GM18868 (cell line): ENCODE measurements at regions not wholly inside any gene's neighbourhood (a gene's known extent, or its start where the extent isn't known, plus 50 kb on each side); places are given as distances from the start of the nearest gene placed in this dataset.

ENCODE experiments used
- ATAC-seq: cut with Tn5 transposase; IDR thresholded peaks from one replicate; pipeline ENCODE4 v1.9.1; 2021; ENCODE audit warnings: mild to moderate bottlenecking, moderate library complexity; ENCODE audit not compliant: unreplicated experiment

- ATAC-seq, result no peak
These were observed 155.0 kb downstream of the SETD4 start for GRCh38 chr21:35905096-35905962.

- ATAC-seq, result no peak
These were observed 159.8 kb downstream of the SETD4 start for GRCh38 chr21:35900539-35900938.

DNA sequence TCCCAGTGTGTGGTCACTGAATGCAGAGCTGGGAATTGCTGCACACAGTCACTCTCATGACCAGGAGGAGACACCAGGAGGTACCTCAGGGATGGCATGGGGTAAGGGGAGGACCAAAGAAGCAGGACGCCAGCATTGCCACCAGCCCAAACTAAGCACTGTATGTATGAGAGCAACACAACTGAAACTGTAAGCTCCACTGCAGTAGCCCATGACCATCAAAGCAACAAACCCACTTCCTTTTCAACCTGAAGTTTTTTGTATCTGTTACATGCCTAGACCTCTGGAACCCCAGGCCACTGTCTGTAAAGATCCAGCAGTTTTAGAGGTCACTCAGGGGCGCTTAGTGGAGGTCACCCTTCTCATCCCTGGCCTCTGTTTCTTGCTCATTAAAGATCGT, 164.3 kb downstream of the SETD4 start:
- peak; percentile 58 for ATAC-seq

GRCh38 chr21:35895598-35895997, 164.7 kb downstream of the SETD4 start:
- no peak for ATAC-seq

DNA sequence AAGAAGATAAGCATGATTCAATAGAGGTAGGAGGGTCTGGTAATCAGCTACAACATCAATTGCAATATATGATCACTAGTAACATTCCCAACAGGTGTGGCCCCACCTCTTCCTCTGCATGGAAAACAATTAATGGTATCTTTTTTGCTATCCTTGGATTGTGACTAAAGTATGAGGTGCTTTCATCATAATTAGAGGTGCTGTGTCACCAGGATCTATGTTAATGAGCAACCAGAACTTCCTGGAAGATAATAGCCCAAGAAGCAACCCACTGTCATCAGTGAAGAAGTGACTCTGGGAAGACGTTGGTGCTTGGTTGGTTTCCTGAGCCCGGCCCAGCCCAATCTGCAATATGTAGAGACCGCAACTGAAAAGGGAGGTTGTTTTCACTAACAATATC, 167.2 kb downstream of the SETD4 start:
- no peak for ATAC-seq

DNA sequence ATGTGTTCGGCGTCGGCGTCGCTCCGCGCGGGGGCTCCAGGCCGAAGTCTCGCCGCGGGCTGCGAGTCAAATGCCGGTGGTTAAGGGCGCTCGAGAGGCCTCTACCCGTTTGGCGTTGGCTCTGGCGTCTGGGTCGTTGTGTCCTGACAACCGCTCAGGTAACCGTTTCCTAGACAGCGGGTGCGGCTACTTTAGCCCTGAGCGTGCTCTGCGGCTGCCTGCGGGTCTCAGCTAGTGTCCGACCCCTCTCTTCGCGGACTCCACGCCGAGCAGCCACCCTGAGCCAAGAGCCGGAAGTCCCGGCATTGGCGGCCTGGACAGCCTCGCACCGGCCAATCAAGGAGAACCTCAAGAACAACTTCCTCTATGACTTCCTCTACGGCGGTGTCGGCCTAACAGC, 173.4 kb downstream of the SETD4 start:
- ATAC-seq, result no peak

GRCh38 chr21:35885942-35886541, 174.3 kb downstream of the SETD4 start:
- no peak for ATAC-seq

- ATAC-seq, result no peak
These were observed 177.5 kb downstream of the SETD4 start for GRCh38 chr21:35882791-35883240.

- ATAC-seq, result no peak
These were observed 186.9 kb downstream of the SETD4 start for GRCh38 chr21:35873441-35873840.

GRCh38 chr21:35871906-35872305, 188.4 kb downstream of the SETD4 start:
- ATAC-seq, result no peak

DNA sequence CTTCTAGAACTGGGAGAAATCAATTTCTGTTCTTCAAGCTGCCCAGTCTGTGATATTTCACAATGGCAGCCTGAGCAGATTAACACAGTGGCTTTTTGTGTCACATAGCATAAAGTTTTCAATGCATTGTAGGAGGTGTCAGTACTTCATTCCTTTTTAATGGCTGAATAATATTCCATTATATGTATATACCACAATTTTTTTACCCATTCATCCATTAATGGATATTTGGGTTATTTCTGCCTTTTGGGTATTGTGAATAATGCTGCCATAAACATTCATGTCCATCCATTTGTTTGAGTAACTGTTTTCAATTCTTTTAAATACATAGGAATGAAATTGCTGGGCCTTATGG, 191.5 kb downstream of the SETD4 start:
- no peak for ATAC-seq

GRCh38 chr21:35868005-35868868, 192.1 kb downstream of the SETD4 start:
- no peak for ATAC-seq

GRCh38 chr21:35864039-35864438, 196.3 kb downstream of the SETD4 start:
- no peak for ATAC-seq

DNA sequence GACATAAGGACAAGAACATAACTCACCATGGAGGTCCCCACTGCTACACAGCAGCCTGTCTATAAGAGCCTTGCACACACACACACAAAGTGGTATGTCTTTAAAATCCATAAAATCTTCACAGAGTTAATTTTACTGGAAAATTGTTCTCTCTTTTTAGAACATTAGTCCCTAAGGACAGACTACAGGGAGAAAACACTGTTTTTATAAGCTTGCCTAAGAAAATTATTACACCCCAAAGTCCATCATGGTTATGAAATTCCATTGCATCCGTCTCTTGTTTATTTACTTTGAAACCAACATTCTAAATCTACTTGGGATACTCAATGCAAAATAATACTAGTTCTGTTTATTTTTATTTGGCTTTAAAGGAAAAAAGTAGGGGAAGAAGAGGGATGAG, 197.4 kb downstream of the SETD4 start:
- ATAC-seq, result no peak

DNA sequence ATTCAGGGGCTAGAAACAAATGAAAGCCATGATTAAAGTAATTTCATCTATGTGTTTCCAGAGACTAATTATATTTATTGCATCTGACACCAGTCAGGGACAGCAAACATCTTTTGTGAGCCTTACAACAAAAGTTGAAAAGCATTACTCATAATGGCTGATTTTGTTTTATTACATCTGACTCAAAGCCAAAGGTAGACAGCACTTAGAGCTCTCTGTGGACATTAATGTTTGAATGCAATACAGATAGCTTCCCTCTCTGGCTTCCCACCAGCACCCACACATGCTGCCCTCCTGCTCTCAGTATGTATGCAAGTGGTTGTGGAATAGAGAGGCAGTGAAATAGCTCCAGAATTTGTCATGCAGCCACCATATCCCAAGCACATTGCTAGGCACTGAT, 198.7 kb downstream of the SETD4 start:
- no peak for ATAC-seq

DNA sequence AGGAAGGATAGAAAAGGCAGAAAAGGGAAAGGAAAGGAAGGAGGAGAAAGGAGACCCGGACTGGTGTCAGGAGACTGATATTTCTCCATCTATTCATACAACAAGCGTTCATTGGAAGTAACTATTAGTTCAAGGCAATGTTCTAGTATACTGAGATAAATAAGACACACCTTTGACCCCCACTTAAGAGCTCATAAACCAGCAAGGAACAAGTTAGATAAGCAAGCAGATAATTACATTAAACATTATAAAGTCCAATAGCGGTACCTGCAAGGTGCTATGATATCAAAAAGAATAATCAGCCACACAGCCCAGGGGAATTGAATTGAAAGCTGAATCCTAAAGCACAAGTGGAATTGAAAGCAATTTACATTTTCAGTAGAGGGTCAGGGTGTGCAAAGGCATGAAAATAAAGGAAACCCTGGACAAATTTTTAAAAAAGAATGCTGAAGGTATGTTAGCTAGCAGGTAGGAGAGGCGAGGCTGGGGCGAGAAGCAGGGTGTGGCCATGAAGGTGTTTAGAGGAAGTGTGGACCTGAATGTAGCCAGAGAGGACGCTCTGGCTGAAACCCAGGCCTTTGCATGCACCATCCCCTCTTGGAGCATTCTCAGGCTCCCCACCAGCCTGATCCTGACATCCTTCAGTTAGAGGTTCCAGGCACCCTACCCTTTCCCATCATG, 200.0 kb downstream of the SETD4 start:
- ATAC-seq, result no peak

DNA sequence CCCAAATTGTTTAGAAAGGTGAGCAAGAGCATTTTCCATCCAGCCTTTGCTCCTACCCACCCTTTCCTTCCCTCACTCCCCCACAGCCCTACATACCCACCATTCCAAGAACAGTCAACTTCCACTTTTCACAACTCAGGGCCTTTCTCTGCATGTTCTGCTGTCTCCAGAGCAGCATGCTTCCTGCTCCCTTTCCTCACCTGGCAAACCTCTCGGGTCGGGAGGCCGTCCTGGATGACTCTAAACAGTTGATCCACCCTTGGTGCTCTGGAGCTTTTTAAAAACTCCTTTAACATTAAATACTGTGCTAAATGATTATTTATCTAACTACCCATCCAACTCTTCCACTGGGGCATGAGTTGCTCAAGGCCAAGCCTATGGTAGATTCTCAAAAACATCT, 200.6 kb downstream of the SETD4 start:
- ATAC-seq, result no peak

DNA sequence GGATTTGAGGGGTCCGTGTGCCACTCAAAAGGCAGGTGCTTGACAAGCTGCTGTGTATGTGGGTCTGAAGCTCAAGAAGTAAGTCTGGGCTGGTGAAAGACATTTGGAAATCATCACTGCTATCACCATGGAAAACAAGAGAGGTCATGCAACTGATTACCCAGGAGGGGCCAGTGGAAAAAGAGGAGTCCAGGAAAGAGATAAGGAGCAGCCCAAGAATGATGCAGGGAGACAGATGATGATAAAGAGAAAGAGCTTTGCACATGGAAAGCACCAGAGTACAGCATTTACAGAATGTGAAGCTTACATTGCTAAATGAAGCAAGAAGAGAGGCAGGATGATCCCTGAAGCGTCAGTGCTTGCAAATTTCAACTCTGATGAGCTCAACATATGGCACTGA, 203.2 kb downstream of the SETD4 start:
- no peak for ATAC-seq

DNA sequence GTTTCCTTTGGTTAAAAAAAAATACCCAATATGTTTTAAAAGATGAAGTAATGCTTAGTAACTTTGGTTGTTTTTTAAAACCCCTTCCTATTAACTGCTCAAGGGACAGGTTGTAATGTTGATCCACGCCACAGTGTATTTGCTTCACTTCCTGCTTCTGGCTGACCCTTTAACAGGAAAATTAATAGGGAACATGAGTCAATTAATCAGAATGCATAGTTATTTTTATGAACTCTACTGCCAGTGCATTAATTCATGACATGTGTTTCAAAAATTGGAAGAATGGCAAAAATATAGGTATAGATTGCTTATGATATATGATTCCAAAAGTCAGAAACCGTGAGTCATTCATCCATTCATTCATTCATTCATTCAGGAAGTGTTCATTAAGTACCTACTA, 204.8 kb downstream of the SETD4 start:
- ATAC-seq, result no peak

- no peak for ATAC-seq
These were observed 206.0 kb downstream of the SETD4 start for GRCh38 chr21:35854281-35854680.
